Loucy (cell line): ENCODE measurements at regions not wholly inside any gene's neighbourhood (a gene's known extent, or its start where the extent isn't known, plus 50 kb on each side); places are given as distances from the start of the nearest gene placed in this dataset.

ENCODE experiments used
- H2AFZ ChIP-seq: fragments of 200-600 bp; sonication (generic); 2 replicates; pipeline ENCODE4 v1.6.0; 2016; ENCODE audit warnings: antibody characterized with exemption, mild to moderate bottlenecking, low read length, moderate library complexity
- H3F3A ChIP-seq: fragments of 200-600 bp; 2 replicates; pipeline ENCODE4 v1.6.0; 2016; ENCODE audit warnings: antibody characterized with exemption, low read depth, mild to moderate bottlenecking
- H3K27me3 ChIP-seq: fragments of 200-600 bp; sonication (generic); 2 replicates; pipeline ENCODE4 v1.6.1; 2014; ENCODE audit warnings: low read length, mild to moderate bottlenecking; ENCODE audit not compliant: insufficient read depth, poor library complexity, severe bottlenecking
- H3K36me3 ChIP-seq: fragments of 200-600 bp; sonication (generic); 2 replicates; pipeline ENCODE4 v1.6.1; 2016; ENCODE audit warnings: low read length; ENCODE audit not compliant: insufficient read depth
- H3K4me1 ChIP-seq: fragments of 200-600 bp; sonication (generic); 2 replicates; pipeline ENCODE4 v1.5.1; 2014; ENCODE audit warnings: low read length, mild to moderate bottlenecking; ENCODE audit not compliant: insufficient read depth, poor library complexity, severe bottlenecking
- H3K4me2 ChIP-seq: fragments of 200-600 bp; sonication (generic); 2 replicates; pipeline ENCODE4 v1.6.0; 2014; ENCODE audit warnings: antibody characterized with exemption, low read length, low read depth, mild to moderate bottlenecking; ENCODE audit not compliant: poor library complexity, severe bottlenecking
- H3K4me3 ChIP-seq: fragments of 200-600 bp; sonication (generic); 2 replicates; pipeline ENCODE4 v1.5.1; 2014; ENCODE audit warnings: low read length, mild to moderate bottlenecking, mixed read lengths; ENCODE audit not compliant: poor library complexity, severe bottlenecking
- H3K79me2 ChIP-seq: fragments of 200-600 bp; sonication (generic); 2 replicates; pipeline ENCODE4 v1.6.1; 2014; ENCODE audit warnings: low read length; ENCODE audit not compliant: insufficient read depth
- H3K9ac ChIP-seq: fragments of 200-600 bp; sonication (generic); 2 replicates; pipeline ENCODE4 v1.6.0; 2014; ENCODE audit warnings: mild to moderate bottlenecking, low read depth, low read length, moderate library complexity; ENCODE audit not compliant: poor library complexity, severe bottlenecking
- H3K9me2 ChIP-seq: fragments of 200-600 bp; sonication (generic); replicated peaks from 2 replicates; pipeline ENCODE4 v1.6.1; 2016; ENCODE audit warnings: low read depth, low read length, mixed read lengths
- H3K9me3 ChIP-seq: fragments of 200-600 bp; sonication (generic); 2 replicates; pipeline ENCODE4 v1.6.1; 2014; ENCODE audit warnings: mild to moderate bottlenecking, antibody characterized with exemption, low read length, low read depth; ENCODE audit not compliant: insufficient read depth
- H4K20me1 ChIP-seq: fragments of 200-600 bp; sonication (generic); 2 replicates; pipeline ENCODE4 v1.6.0; 2014; ENCODE audit warnings: antibody characterized with exemption, low read length, mild to moderate bottlenecking; ENCODE audit not compliant: insufficient read depth, poor library complexity, severe bottlenecking
- CTCF ChIP-seq: fragments of 200-600 bp; sonication (generic); conservative IDR thresholded peaks from 2 replicates; pipeline ENCODE4 v1.5.1; 2014; ENCODE audit warnings: mild to moderate bottlenecking, antibody characterized with exemption, low read length
- EZH2phosphoT487 ChIP-seq: fragments of 200-600 bp; IDR thresholded peaks from 2 replicates; pipeline ENCODE4 v1.6.1; 2018; ENCODE audit warnings: antibody characterized with exemption, mild to moderate bottlenecking, moderate library complexity, borderline replicate concordance

GRCh38 chr1:57947471-57947870 lies 523.6 kb upstream of the DAB1 start:
- no peak overlapping the region for H2AFZ ChIP-seq
- H3K36me3 ChIP-seq: no peaks in the 10 kb centered on the region
- H3K9me3 ChIP-seq: no peaks in the 10 kb centered on the region
- H4K20me1 ChIP-seq: no peaks in the 10 kb centered on the region
- no peak overlapping the region for H3K9ac ChIP-seq
- H3K9me2 ChIP-seq: no peaks in the 10 kb centered on the region
- no peaks in the 10 kb centered on the region for H3K4me1 ChIP-seq
- TF ChIP-seq CTCF (no peak), EZH2phosphoT487 (no peak)
- H3K79me2 ChIP-seq: no peaks in the 10 kb centered on the region
- H3F3A ChIP-seq: no peaks in the 10 kb centered on the region
- H3K27me3 ChIP-seq: no peaks in the 10 kb centered on the region
- no peak overlapping the region for H3K4me3 ChIP-seq
- H3K4me2 ChIP-seq: no peak overlapping the region

GRCh38 chr1:57945045-57945444 lies 521.2 kb upstream of the DAB1 start:
- Histone ChIP-seq H3K4me2 (no peak overlapping the region), H3K36me3 (no peaks in the 10 kb centered on the region), H3K9me2 (no peaks in the 10 kb centered on the region), H3F3A (no peaks in the 10 kb centered on the region), H3K9ac (no peak overlapping the region), H3K27me3 (no peaks in the 10 kb centered on the region), H3K79me2 (no peaks in the 10 kb centered on the region), H3K4me3 (no peak overlapping the region), H2AFZ (no peak overlapping the region), H3K9me3 (no peaks in the 10 kb centered on the region), H4K20me1 (no peaks in the 10 kb centered on the region), H3K4me1 (no peaks in the 10 kb centered on the region)
- TF ChIP-seq CTCF: no peak
- TF ChIP-seq EZH2phosphoT487: no peak

- H4K20me1 ChIP-seq: no peaks in the 10 kb centered on the region
- H3F3A ChIP-seq: no peaks in the 10 kb centered on the region
- H2AFZ ChIP-seq: no peak overlapping the region
- H3K79me2 ChIP-seq: no peaks in the 10 kb centered on the region
- H3K4me1 ChIP-seq: no peaks in the 10 kb centered on the region
- H3K4me2 ChIP-seq: no peak overlapping the region
- H3K9me3 ChIP-seq: no peaks in the 10 kb centered on the region
- H3K36me3 ChIP-seq: no peaks in the 10 kb centered on the region
- no peak overlapping the region for H3K9ac ChIP-seq
- TF ChIP-seq EZH2phosphoT487 (no peak), CTCF (no peak)
- no peaks in the 10 kb centered on the region for H3K27me3 ChIP-seq
- no peaks in the 10 kb centered on the region for H3K9me2 ChIP-seq
- H3K4me3 ChIP-seq: no peak overlapping the region
These were observed 519.5 kb upstream of the DAB1 start for GRCh38 chr1:57943365-57943764.
